ENCODE measurements at regions not wholly inside any gene's neighbourhood (a gene's known extent, or its start where the extent isn't known, plus 50 kb on each side); places are given as distances from the start of the nearest gene placed in this dataset.

DNA sequence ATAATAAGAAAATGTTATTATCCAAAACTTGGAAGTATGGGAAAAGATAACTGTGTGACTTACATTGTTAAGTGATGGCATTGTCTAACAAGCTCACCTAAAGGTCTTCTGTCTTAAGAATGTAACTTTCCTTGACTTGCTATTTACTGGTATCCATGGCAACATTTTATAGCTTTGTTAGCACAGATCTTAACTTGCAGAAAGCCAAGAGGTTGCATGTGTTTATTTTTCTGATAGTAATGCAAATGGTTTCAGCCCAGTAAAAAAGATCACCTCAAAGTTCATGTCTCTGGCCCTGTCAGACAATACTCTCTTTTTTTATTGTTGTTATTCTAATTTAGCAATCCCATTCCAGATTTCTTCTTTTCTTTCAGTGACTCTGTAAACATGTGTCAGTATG is 425.3 kb downstream of the SPRY1 start:
- TF ChIP-seq EZH2 (IDR thresholded peaks at IDR 0.05; ENCODE audit: insufficient read depth, poor library complexity, severe bottlenecking), result no peak
- no peak for TF ChIP-seq EZH2phosphoT487 (IDR thresholded peaks at IDR 0.05; ENCODE audit: insufficient read depth, low read depth)
